GM12892 (cell line): ENCODE measurements at regions not wholly inside any gene's neighbourhood (a gene's known extent, or its start where the extent isn't known, plus 50 kb on each side); places are given as distances from the start of the nearest gene placed in this dataset.
"Not testable (repeated sequence)": the region's sequence is repeated elsewhere in the genome, so short reads cannot be mapped to it uniquely, and the experiment has no call there.

Source experiments
- POLR2A ChIP-seq: IDR thresholded peaks from 2 replicates; pipeline ENCODE4 v1.6.1; 2011; ENCODE audit warnings: low read depth, low read length, control low read depth
- POLR2AphosphoS5 ChIP-seq: IDR thresholded peaks from 2 replicates; pipeline ENCODE4 v1.6.1; 2011; ENCODE audit warnings: low read depth, low read length, control low read depth

GRCh38 chr2:234876621-234877020 lies 75.2 kb upstream of the SH3BP4 start:
- TF ChIP-seq POLR2AphosphoS5, POLR2A: not testable (repeated sequence)
